A673 (cell line): ENCODE measurements at regions not wholly inside any gene's neighbourhood (a gene's known extent, or its start where the extent isn't known, plus 50 kb on each side); places are given as distances from the start of the nearest gene placed in this dataset.

Source experiments
- BruUV-seq: library from RNA; stranded (reverse); fragments of 400-500 nt; replicated peaks from 2 replicates; lab custom pipeline; 2021; lab: Mats Ljungman, UMichigan
- CTCF ChIA-PET: fragments of 300-600 bp; sonication (Branson Sonifier 250); formaldehyde crosslinking; loops from one replicate; lab custom pipeline; 2022; ENCODE audit warnings: antibody characterized with exemption; lab: Charles Lee
- POLR2A ChIA-PET: fragments of 300-600 bp; sonication (Branson Sonifier 250); formaldehyde crosslinking; loops from one replicate; lab custom pipeline; 2022; ENCODE audit warnings: antibody characterized with exemption; ENCODE audit not compliant: low non-redundant PET; lab: Charles Lee
- DNase-seq: peaks from one replicate; pipeline ENCODE4 v3.0.0-alpha.2; 2015; ENCODE audit warnings: low spot score
- H3K27ac ChIP-seq: fragments of 200-600 bp; sonication (generic); 2 replicates; pipeline ENCODE4 v1.5.1; 2016; ENCODE audit warnings: mixed run types, low read depth, mild to moderate bottlenecking, mixed read lengths, antibody characterized with exemption, low read length; ENCODE audit not compliant: poor library complexity, severe bottlenecking
- H3K27me3 ChIP-seq: fragments of 200-600 bp; sonication (generic); replicated peaks from 2 replicates; pipeline ENCODE4 v1.6.1; 2017; ENCODE audit warnings: mixed run types, low read depth, mild to moderate bottlenecking, mixed read lengths, antibody characterized with exemption, low read length; ENCODE audit not compliant: insufficient read depth, poor library complexity
- H3K36me3 ChIP-seq: fragments of 200-600 bp; sonication (generic); 2 replicates; pipeline ENCODE4 v1.6.1; 2016; ENCODE audit warnings: mixed run types, mild to moderate bottlenecking, mixed read lengths, antibody characterized with exemption, low read length; ENCODE audit not compliant: insufficient read depth, poor library complexity, severe bottlenecking
- H3K4me1 ChIP-seq: fragments of 200-600 bp; sonication (generic); 2 replicates; pipeline ENCODE4 v1.6.1; 2017; ENCODE audit warnings: mixed run types, mild to moderate bottlenecking, mixed read lengths, antibody characterized with exemption, low read length; ENCODE audit not compliant: insufficient read depth, poor library complexity, severe bottlenecking
- H3K4me3 ChIP-seq: fragments of 200-600 bp; sonication (generic); 2 replicates; pipeline ENCODE4 v1.5.1; 2016; ENCODE audit warnings: low read depth, mixed run types, mild to moderate bottlenecking, mixed read lengths, low read length; ENCODE audit not compliant: poor library complexity, severe bottlenecking
- H3K9me3 ChIP-seq: fragments of 200-600 bp; sonication (generic); 2 replicates; pipeline ENCODE4 v1.6.1; 2016; ENCODE audit warnings: mixed run types, low read depth, mild to moderate bottlenecking, mixed read lengths, antibody characterized with exemption, low read length; ENCODE audit not compliant: poor library complexity, severe bottlenecking
- CTCF ChIP-seq: fragments of 300-800, 200-600 bp; sonication (generic); conservative IDR thresholded peaks from 2 replicates; pipeline ENCODE4 v1.5.1; 2017; ENCODE audit warnings: low read depth, mild to moderate bottlenecking, antibody characterized with exemption, low read length, moderate library complexity, mixed read lengths
- EZH2 ChIP-seq: fragments of 200-600 bp; sonication (generic); IDR thresholded peaks from 2 replicates; pipeline ENCODE4 v1.6.1; 2017; ENCODE audit warnings: borderline replicate concordance, low read depth, mild to moderate bottlenecking, mixed read lengths, antibody characterized with exemption, low read length; ENCODE audit not compliant: poor library complexity, severe bottlenecking
- intact Hi-C: fragments of 100-400 bp; cut with micrococcal nuclease; formaldehyde crosslinking; loops from one replicate; pipeline ENCODE4 v1.10.0; 2022; ENCODE audit not compliant: unreplicated experiment

GRCh38 chr3:187594272-187594671, 75.9 kb downstream of the SST start:
- POLR2A ChIA-PET, result no interaction called here

GRCh38 chr3:187593451-187593850, 76.7 kb downstream of the SST start:
- no peak for DNase-seq
- Histone ChIP-seq H3K9me3 (no peaks in the 10 kb centered on the region), H3K27me3 (no peaks in the 10 kb centered on the region), H3K36me3 (no peaks in the 10 kb centered on the region), H3K27ac (no peak overlapping the region), H3K4me3 (no peak overlapping the region), H3K4me1 (peaks cover 3% of the 10 kb centered on the region)
- ChIA-PET CTCF (interaction anchor here (0.5 to 0.8 kb wide), 2 partner anchors 11 to 1471 kb away, joined by 3 read pairs; no protein-coding TSS in a partner anchor), POLR2A (no interaction called here)
- intact Hi-C loops, result no loop called here
- BruUV-seq, result no TSS peak
- no peak for TF ChIP-seq CTCF
- TF ChIP-seq EZH2, result no peak

More at GRCh38 chr3:187594272-187594671, 75.9 kb downstream of the SST start:
- H3K27me3 ChIP-seq, result no peaks in the 10 kb centered on the region
- TF ChIP-seq EZH2 (no peak), CTCF (no peak)
- intact Hi-C loops, result no loop called here
- no peak overlapping the region for H3K27ac ChIP-seq
- CTCF ChIA-PET, result interaction anchor here (0.5 kb wide), 1 partner anchor 1470 kb away, joined by 3 read pairs; no protein-coding TSS in a partner anchor
- H3K4me1 ChIP-seq, result peaks cover 3% of the 10 kb centered on the region
- BruUV-seq, result no TSS peak
- H3K4me3 ChIP-seq, result no peak overlapping the region
- no peak for DNase-seq
- H3K9me3 ChIP-seq, result no peaks in the 10 kb centered on the region
- no peaks in the 10 kb centered on the region for H3K36me3 ChIP-seq

DNA sequence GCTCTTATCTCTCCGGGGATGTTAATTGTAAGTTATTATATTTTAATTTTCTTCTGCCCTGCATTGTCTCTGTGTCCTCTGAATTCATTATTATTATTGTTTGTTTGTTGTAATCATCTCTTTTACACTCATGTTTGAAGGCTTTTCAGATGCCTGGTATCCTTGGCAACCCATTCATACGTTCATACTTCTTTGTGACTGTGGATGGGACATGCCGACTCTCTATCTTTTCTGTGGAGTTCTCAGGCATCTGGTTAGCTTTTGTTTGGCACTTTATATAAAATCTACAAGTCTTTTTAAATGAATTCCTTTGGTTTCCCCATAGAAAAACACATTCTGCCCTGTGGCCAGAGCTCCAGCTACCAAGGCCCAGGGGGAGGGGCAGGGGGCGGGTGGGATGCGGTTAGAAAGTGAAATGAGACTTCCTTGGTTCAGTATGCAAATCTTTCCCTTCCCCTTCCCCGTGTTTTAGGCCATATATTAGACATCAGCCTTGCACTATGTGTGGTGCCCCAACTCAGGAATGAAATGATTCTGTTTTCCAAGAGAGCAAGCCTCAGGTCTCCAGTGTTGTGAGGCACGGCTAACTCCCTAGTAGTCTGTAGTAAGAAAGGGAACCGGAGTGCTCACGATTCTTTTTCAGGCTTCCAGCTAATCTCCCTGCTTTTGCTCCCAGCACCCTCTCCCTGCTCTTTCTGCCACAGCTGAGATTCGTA, 79.2 kb downstream of the SST start:
- H3K4me3 ChIP-seq, result no peak overlapping the region
- H3K27ac ChIP-seq, result no peak overlapping the region
- peaks cover 3% of the 10 kb centered on the region for H3K4me1 ChIP-seq
- no TSS peak for BruUV-seq
- no peaks in the 10 kb centered on the region for H3K9me3 ChIP-seq
- TF ChIP-seq EZH2, result no peak
- no peak for TF ChIP-seq CTCF
- ChIA-PET POLR2A (interaction anchor here (0.5 kb wide), 1 partner anchor 67 kb away, joined by 3 read pairs; no protein-coding TSS in a partner anchor), CTCF (no interaction called here)
- no peaks in the 10 kb centered on the region for H3K36me3 ChIP-seq
- intact Hi-C loops, result no loop called here
- H3K27me3 ChIP-seq, result no peaks in the 10 kb centered on the region
- no peak for DNase-seq
